ENCODE measurements at regions not wholly inside any gene's neighbourhood (a gene's known extent, or its start where the extent isn't known, plus 50 kb on each side); places are given as distances from the start of the nearest gene placed in this dataset.

DNA sequence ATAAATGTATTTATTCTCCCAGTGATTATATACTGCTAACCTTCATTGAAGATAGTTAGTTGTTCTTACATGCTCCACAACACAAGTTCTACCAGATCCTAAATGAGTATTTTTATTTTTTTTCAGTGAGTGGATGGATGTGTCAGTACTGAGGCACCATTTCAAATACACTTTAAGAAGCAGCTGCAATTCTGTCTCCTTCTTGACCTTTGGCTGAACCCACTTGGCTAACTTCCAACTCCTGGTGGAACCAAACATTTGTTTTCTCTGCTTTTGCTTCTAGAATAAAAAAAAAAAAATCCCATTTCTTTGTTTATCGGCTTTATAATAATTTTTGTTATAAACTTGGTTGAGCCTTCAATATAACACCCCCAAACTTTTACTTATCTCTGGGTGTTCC, 458.3 kb upstream of the MAP3K7 start:
- no peaks in the 10 kb centered on the region for H3K27me3 ChIP-seq
- 37 to 81% (median 71%) methylated on average over 1 of the region's 1 CpG for WGBS, 4 donors
- ATAC-seq (no peak), DNase-seq (peak in 2 of 5 donors; percentile 19 to 20)
- H3K9me3 ChIP-seq = no peaks in the 10 kb centered on the region
- intact Hi-C loops (cut with DNase I) = no loop called here
- H3K36me3 ChIP-seq = no peaks in the 10 kb centered on the region
- no peak overlapping the region for H3K27ac ChIP-seq
- no peaks in the 10 kb centered on the region for H3K4me1 ChIP-seq
- no peak for TF ChIP-seq POLR2A (IDR thresholded peaks at IDR 0.05)
- TF ChIP-seq, protein P1, sequence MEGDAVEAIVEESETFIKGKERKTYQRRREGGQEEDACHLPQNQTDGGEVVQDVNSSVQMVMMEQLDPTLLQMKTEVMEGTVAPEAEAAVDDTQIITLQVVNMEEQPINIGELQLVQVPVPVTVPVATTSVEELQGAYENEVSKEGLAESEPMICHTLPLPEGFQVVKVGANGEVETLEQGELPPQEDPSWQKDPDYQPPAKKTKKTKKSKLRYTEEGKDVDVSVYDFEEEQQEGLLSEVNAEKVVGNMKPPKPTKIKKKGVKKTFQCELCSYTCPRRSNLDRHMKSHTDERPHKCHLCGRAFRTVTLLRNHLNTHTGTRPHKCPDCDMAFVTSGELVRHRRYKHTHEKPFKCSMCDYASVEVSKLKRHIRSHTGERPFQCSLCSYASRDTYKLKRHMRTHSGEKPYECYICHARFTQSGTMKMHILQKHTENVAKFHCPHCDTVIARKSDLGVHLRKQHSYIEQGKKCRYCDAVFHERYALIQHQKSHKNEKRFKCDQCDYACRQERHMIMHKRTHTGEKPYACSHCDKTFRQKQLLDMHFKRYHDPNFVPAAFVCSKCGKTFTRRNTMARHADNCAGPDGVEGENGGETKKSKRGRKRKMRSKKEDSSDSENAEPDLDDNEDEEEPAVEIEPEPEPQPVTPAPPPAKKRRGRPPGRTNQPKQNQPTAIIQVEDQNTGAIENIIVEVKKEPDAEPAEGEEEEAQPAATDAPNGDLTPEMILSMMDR (IDR thresholded peaks at IDR 0.05) = no peak
- no peak overlapping the region for H3K4me3 ChIP-seq

DNA sequence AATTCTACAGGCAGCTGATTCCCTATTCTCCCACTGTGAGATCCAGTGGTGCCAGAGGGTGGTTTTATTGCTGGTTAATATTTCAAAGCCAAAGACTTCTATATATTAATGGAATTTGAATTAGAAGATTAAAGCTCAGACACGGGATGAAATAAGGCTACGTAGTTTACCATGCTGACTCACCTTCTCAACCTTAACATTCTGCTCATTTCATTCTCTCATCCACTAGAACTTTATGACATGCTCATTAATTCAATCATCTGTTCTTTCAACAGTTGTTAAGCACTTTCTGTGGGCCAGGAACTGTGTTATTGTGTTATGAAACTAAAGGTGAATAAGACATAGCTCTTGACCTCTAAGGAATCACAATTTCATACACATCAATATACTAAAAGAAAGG, 456.9 kb upstream of the MAP3K7 start:
- H3K4me1 ChIP-seq = no peaks in the 10 kb centered on the region
- TF ChIP-seq POLR2A (IDR thresholded peaks at IDR 0.05) = no peak
- TF ChIP-seq, protein P1 (IDR thresholded peaks at IDR 0.05) = no peak
- no peak overlapping the region for H3K4me3 ChIP-seq
- intact Hi-C loops (cut with DNase I) = no loop called here
- no peaks in the 10 kb centered on the region for H3K9me3 ChIP-seq
- no peaks in the 10 kb centered on the region for H3K36me3 ChIP-seq
- ATAC-seq (no peak), DNase-seq (no peak)
- 95 to 98% (median 97%) methylated on average over 2 of the region's 2 CpGs for WGBS, 4 donors
- no peak overlapping the region for H3K27ac ChIP-seq
- H3K27me3 ChIP-seq = no peaks in the 10 kb centered on the region

DNA sequence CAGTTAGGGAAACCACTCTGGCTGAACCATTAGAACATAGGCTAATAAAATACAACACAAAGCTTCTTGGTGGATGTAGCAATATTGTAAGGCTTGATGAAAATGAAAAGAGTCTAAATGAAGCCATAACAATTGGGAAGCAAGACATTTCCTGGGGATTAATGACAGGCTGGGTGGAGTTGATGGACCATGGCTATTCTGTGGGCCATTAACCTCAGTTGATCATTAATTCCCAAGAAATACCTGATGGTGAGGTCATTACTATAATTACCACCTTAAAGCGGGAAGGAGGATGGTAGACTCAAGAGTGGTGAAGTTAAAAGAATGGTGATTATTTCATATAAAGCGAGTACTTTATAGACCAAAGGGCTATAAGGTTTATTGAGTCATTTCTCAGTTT, 455.8 kb upstream of the MAP3K7 start:
- H3K4me1 ChIP-seq = no peaks in the 10 kb centered on the region
- WGBS, 4 donors = 89 to 97% (median 91%) methylated on average over 2 of the region's 2 CpGs
- intact Hi-C loops (cut with DNase I) = no loop called here
- DNase-seq (no peak), ATAC-seq (no peak)
- no peak overlapping the region for H3K27ac ChIP-seq
- H3K27me3 ChIP-seq = no peaks in the 10 kb centered on the region
- no peak overlapping the region for H3K4me3 ChIP-seq
- no peaks in the 10 kb centered on the region for H3K9me3 ChIP-seq
- no peaks in the 10 kb centered on the region for H3K36me3 ChIP-seq
- TF ChIP-seq, protein P1 (IDR thresholded peaks at IDR 0.05) = no peak

DNA sequence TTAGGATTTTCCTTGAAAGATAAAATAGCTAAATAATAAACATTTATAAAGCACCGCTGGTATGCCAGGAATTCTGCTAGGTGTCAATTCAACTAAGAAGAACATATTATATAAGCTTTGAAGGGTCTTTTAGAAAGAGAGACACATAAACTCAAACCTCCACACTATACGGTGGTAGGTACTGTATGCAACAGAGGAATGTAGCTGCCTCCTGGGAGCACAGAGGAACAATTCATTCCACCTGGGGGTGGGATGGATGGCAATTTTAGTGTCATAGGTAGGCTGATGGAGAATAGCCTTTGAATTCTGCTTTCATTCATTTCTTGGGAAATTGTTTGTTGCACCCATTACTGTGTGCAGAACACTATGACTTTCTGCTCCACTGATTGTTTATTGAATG, 447.1 kb upstream of the MAP3K7 start:
- no peak for DNase-seq
- 85 to 97% (median 91%) methylated on average over 2 of the region's 2 CpGs for WGBS, 4 donors

More for the DNA sequence above, 447.1 kb upstream of the MAP3K7 start:
- intact Hi-C loops (cut with DNase I) = no loop called here
- ATAC-seq = no peak
- H3K4me1 ChIP-seq = no peaks in the 10 kb centered on the region
- H3K27ac ChIP-seq = no peak overlapping the region
- peaks cover 0 to 4% (median 0%) of the 10 kb centered on the region in 9 donors for H3K27me3 ChIP-seq
- no peaks in the 10 kb centered on the region for H3K36me3 ChIP-seq
- no peaks in the 10 kb centered on the region for H3K9me3 ChIP-seq
- TF ChIP-seq, protein P1 (IDR thresholded peaks at IDR 0.05) = no peak
- no peak for TF ChIP-seq POLR2A (IDR thresholded peaks at IDR 0.05)
- H3K4me3 ChIP-seq = no peak overlapping the region
